ENCODE measurements at regions not wholly inside any gene's neighbourhood (a gene's known extent, or its start where the extent isn't known, plus 50 kb on each side); places are given as distances from the start of the nearest gene placed in this dataset.

DNA sequence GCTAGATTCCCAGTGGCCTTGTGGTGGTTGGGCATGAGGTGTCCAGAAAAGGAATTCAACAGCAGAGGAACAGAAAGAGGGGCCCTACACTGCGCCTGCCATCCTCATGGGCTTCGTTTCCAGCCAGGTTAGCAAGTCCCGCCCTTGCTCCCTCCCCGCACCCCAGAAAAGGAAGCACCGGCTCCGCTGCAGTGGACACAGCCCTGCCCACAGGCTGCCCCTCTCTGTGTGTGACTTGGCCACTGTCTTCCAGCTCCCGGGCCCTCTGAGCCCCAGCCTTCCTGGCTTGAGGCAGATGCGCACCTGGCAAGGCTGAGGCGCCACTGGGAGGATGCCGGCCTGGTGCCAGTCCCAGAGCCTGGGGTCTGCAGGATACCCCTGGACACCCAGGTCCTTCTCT, 305.0 kb upstream of the IRX4 start:
- WGBS, 5 donors = 85 to 91% (median 88%) methylated on average over 9 to 10 of the region's 10 CpGs
- intact Hi-C loops (cut with DNase I; ENCODE audit: low total_unique reads) = no loop called here
- Histone ChIP-seq H3K27me3 (replicated peaks in 1 of 7) (peaks cover 0 to 9% (median 0%) of the 10 kb centered on the region in 7 donors), H3K36me3 (no peaks in the 10 kb centered on the region), H3K27ac (no peak overlapping the region), H3K9me3 (no peaks in the 10 kb centered on the region), H3K4me1 (peaks cover 0 to 9% (median 2%) of the 10 kb centered on the region in 6 donors), H3K4me3 (no peak overlapping the region)
- DNase-seq = peak; percentile 55
- TF ChIP-seq POLR2AphosphoS5 (IDR thresholded peaks at IDR 0.05) (no peak), POLR2A (IDR thresholded peaks at IDR 0.05) (no peak)
- TF ChIP-seq, protein P1, sequence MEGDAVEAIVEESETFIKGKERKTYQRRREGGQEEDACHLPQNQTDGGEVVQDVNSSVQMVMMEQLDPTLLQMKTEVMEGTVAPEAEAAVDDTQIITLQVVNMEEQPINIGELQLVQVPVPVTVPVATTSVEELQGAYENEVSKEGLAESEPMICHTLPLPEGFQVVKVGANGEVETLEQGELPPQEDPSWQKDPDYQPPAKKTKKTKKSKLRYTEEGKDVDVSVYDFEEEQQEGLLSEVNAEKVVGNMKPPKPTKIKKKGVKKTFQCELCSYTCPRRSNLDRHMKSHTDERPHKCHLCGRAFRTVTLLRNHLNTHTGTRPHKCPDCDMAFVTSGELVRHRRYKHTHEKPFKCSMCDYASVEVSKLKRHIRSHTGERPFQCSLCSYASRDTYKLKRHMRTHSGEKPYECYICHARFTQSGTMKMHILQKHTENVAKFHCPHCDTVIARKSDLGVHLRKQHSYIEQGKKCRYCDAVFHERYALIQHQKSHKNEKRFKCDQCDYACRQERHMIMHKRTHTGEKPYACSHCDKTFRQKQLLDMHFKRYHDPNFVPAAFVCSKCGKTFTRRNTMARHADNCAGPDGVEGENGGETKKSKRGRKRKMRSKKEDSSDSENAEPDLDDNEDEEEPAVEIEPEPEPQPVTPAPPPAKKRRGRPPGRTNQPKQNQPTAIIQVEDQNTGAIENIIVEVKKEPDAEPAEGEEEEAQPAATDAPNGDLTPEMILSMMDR (IDR thresholded peaks at IDR 0.05 in 8 of 11, conservative IDR thresholded peaks at IDR 0.05 in 3 of 11) = no peak

DNA sequence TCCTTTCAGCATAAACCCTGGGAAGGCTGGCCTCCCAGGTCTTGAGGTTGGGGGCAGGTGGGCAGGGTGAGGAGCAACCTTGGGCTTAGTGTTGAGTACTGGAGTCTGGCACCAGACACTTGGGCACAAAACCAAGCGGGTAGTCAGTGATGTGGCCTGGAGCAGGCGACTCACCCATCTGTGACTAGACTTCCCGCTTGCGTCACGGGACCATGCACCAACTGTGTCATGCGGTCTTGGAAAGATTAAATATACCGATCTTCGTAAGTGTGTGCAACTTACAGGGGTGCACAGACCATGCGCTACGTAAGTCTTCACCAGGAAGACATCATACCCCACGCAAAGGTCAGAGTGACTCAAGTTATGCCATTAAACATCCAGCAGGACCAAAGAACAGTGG, 304.4 kb upstream of the IRX4 start:
- H3K27me3 ChIP-seq (replicated peaks in 1 of 7) = peaks cover 0 to 9% (median 0%) of the 10 kb centered on the region in 7 donors
- TF ChIP-seq, protein P1 (IDR thresholded peaks at IDR 0.05 in 8 of 11, conservative IDR thresholded peaks at IDR 0.05 in 3 of 11) = no peak
- TF ChIP-seq POLR2A (IDR thresholded peaks at IDR 0.05) (no peak), POLR2AphosphoS5 (IDR thresholded peaks at IDR 0.05) (no peak)
- no peak overlapping the region for H3K4me3 ChIP-seq
- intact Hi-C loops (cut with DNase I; ENCODE audit: low total_unique reads) = no loop called here
- H3K36me3 ChIP-seq = no peaks in the 10 kb centered on the region
- 94 to 98% (median 97%) methylated on average over 11 of the region's 11 CpGs for WGBS, 5 donors
- DNase-seq = no peak
- no peak overlapping the region for H3K27ac ChIP-seq
- H3K4me1 ChIP-seq = peaks cover 0 to 9% (median 2%) of the 10 kb centered on the region in 6 donors
- no peaks in the 10 kb centered on the region for H3K9me3 ChIP-seq

DNA sequence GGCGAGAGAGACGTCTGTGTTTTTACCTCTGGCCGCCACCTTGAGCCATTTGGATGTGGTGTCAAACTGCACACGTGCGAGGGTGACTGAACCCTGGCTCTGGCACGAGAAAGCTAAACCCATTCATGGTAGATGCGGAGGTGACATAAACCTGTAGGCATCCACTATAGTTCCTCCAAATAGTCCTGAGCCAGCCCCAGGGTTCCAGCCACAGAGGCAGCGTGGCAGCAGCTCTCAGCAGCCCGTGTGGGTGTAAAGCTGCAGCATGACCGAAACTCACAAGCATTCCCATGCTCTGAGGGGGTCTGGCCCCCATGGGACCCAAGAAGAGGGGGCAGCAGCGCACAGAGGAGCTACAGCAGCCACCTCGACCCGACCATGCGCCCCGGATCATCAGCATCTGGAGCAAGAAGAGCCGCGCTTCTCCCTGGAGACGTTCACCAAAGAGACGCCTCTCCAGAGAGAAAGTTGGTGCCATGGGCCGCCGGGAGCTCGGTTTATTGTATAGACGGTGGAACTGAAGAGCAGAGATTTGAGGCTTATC, 303.8 kb upstream of the IRX4 start:
- Histone ChIP-seq H3K27me3 (replicated peaks in 1 of 7) (peaks cover 0 to 9% (median 0%) of the 10 kb centered on the region in 7 donors), H3K27ac (no peak overlapping the region), H3K4me1 (peaks cover 0 to 9% (median 2%) of the 10 kb centered on the region in 6 donors), H3K36me3 (no peaks in the 10 kb centered on the region), H3K4me3 (no peak overlapping the region), H3K9me3 (no peaks in the 10 kb centered on the region)
- peak; percentile 54 for DNase-seq
- no peak for TF ChIP-seq POLR2AphosphoS5 (IDR thresholded peaks at IDR 0.05)
- no peak for TF ChIP-seq POLR2A (IDR thresholded peaks at IDR 0.05)
- TF ChIP-seq, protein P1 (IDR thresholded peaks at IDR 0.05 in 8 of 11, conservative IDR thresholded peaks at IDR 0.05 in 3 of 11) = no peak
- intact Hi-C loops (cut with DNase I; ENCODE audit: low total_unique reads) = no loop called here
- WGBS, 5 donors = 86 to 92% (median 89%) methylated on average over 16 to 23 of the region's 23 CpGs

DNA sequence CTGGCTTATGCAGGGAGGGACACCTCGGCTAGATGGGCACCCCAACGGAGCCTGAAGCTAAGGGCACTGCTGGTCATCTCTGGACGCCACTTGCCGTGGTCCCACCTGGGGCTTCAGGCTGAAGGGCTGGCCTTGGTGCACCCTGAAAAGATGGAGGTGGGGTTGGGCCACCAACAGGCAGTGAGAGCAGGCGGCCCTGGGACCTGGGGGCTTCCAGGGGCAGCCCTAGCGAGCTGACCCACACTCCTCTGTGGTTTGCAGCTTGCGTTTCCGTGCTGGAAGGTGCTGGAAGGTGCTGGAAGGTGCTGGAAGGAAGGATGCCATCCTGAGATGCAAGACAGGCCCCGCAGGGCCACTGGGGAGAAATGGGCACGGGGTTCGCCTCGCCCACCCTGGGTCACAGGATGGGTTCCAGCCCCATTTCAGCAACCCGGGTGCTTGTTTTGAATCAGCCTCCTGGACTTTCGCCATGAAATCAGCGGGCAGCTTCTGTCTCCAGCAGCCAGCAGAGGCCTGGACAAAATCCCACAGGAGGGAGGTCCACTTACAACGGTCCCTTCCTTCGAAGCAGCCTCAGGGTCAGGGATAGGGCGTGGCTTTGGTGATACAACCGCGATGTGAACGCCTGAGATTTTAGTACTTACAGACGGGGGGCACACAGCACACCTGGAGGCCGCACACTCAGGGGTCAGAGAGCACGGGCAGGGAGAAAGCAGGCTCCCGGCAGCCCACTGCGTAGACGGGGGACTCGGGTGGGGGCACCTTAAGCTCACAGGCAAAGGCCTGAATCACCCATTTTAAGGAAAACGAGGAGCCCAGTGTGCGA, 303.1 kb upstream of the IRX4 start:
- intact Hi-C loops (cut with DNase I; ENCODE audit: low total_unique reads) = no loop called here
- Histone ChIP-seq H3K9me3 (no peaks in the 10 kb centered on the region), H3K4me1 (peaks cover 0 to 13% (median 2%) of the 10 kb centered on the region in 6 donors), H3K27me3 (replicated peaks in 1 of 7) (peaks cover 0 to 9% (median 0%) of the 10 kb centered on the region in 7 donors), H3K36me3 (no peaks in the 10 kb centered on the region), H3K27ac (no peak overlapping the region), H3K4me3 (no peak overlapping the region)
- WGBS, 5 donors = 81 to 90% (median 85%) methylated on average over 18 to 30 of the region's 30 CpGs
- TF ChIP-seq POLR2A (IDR thresholded peaks at IDR 0.05) = no peak
- TF ChIP-seq, protein P1 (IDR thresholded peaks at IDR 0.05 in 8 of 11, conservative IDR thresholded peaks at IDR 0.05 in 3 of 11) = no peak
- no peak for TF ChIP-seq POLR2AphosphoS5 (IDR thresholded peaks at IDR 0.05)
- peak; percentile 64 for DNase-seq

Measured in spleen (tissue), 11 donors.